ENCODE measurements at regions not wholly inside any gene's neighbourhood (a gene's known extent, or its start where the extent isn't known, plus 50 kb on each side); places are given as distances from the start of the nearest gene placed in this dataset.

DNA sequence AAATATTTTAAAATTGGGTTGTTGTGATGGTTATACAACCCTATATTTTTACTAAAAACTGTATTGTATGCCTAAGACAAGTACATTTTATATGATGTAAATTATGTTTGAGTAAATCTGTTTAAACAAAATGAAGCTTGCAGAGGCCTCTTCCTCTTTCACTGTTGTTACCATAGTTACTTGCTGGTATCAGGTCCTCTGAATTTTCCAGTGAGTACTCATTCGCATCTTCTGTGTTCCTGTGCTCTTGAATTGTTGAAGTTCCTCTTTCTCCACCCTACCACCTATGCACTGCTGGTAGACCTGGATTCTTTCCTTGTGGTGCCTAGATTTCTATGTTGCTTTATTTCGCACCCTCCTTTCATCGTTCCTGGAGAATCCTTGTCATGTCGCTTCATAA lies 938.5 kb upstream of the ACO1 start:
- CTCF ChIA-PET (ENCODE audit: low intra/inter-chr PET ratio, low total read pairs), result no interaction called here
- Histone ChIP-seq H3K9ac (ENCODE audit: insufficient read depth, low read depth, low read length) (no peak overlapping the region), H4K20me1 (ENCODE audit: insufficient read depth, low read length) (no peaks in the 10 kb centered on the region), H3K27ac (ENCODE audit: extremely low read length, insufficient read depth, low read length) (no peak overlapping the region), H3K4me1 (ENCODE audit: insufficient read depth, low read length) (no peaks in the 10 kb centered on the region), H2AFZ (ENCODE audit: low read length) (no peak overlapping the region), H3K36me3 (replicated peaks in 1 of 2; ENCODE audit: control insufficient read depth in 1 of 2, insufficient read depth in 2 of 2, low read length in 2 of 2) (no peaks in the 10 kb centered on the region), H3K27me3 (ENCODE audit: control insufficient read depth in 1 of 2, insufficient read depth in 2 of 2, low read length in 2 of 2) (no peaks in the 10 kb centered on the region), H3K4me3 (replicated peaks in 1 of 3; ENCODE audit: insufficient read depth in 1 of 3, low read depth in 2 of 3, low read length in 3 of 3) (no peak overlapping the region), H3K4me2 (ENCODE audit: low read depth, low read length) (no peak overlapping the region), H3K79me2 (ENCODE audit: insufficient read depth, low read length) (no peaks in the 10 kb centered on the region), H3K9me3 (ENCODE audit: low read length) (no peaks in the 10 kb centered on the region)
- intact Hi-C loops (cut with micrococcal nuclease; ENCODE audit: unreplicated experiment), result no loop called here
- no peak for DNase-seq (ENCODE audit: low spot score)
- TF ChIP-seq SMAD9 (CRISPR knock-in tag; IDR thresholded peaks at IDR 0.05) (no peak), TRIM24 (CRISPR knock-in tag; IDR thresholded peaks at IDR 0.05) (no peak), KMT2B (CRISPR knock-in tag; IDR thresholded peaks at IDR 0.05) (no peak), NAIF1 (CRISPR knock-in tag; IDR thresholded peaks at IDR 0.05; ENCODE audit: borderline replicate concordance) (no peak), HMGA1 (CRISPR knock-in tag; conservative IDR thresholded peaks at IDR 0.05) (no peak), DNMT1 (CRISPR knock-in tag; IDR thresholded peaks at IDR 0.05) (no peak), ZNF136 (CRISPR knock-in tag; IDR thresholded peaks at IDR 0.05; ENCODE audit: low read depth) (no peak), ZFP36L1 (CRISPR knock-in tag; IDR thresholded peaks at IDR 0.05) (no peak), TEAD2 (CRISPR knock-in tag; IDR thresholded peaks at IDR 0.05) (no peak), RARA (CRISPR knock-in tag; IDR thresholded peaks at IDR 0.05) (no peak)
- TF ChIP-seq, protein P1, sequence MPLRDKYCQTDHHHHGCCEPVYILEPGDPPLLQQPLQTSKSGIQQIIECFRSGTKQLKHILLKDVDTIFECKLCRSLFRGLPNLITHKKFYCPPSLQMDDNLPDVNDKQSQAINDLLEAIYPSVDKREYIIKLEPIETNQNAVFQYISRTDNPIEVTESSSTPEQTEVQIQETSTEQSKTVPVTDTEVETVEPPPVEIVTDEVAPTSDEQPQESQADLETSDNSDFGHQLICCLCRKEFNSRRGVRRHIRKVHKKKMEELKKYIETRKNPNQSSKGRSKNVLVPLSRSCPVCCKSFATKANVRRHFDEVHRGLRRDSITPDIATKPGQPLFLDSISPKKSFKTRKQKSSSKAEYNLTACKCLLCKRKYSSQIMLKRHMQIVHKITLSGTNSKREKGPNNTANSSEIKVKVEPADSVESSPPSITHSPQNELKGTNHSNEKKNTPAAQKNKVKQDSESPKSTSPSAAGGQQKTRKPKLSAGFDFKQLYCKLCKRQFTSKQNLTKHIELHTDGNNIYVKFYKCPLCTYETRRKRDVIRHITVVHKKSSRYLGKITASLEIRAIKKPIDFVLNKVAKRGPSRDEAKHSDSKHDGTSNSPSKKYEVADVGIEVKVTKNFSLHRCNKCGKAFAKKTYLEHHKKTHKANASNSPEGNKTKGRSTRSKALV (CRISPR knock-in tag; IDR thresholded peaks at IDR 0.05), result no peak
- TF ChIP-seq, protein P2, sequence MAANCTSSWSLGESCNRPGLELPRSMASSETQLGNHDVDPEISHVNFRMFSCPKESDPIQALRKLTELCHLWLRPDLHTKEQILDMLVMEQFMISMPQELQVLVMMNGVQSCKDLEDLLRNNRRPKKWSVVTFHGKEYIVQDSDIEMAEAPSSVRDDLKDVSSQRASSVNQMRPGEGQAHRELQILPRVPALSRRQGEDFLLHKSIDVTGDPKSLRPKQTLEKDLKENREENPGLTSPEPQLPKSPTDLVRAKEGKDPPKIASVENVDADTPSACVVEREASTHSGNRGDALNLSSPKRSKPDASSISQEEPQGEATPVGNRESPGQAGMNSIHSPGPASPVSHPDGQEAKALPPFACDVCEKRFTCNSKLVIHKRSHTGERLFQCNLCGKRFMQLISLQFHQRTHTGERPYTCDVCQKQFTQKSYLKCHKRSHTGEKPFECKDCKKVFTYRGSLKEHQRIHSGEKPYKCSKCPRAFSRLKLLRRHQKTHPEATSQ (CRISPR knock-in tag; IDR thresholded peaks at IDR 0.05; ENCODE audit: borderline replicate concordance), result no peak
- TF ChIP-seq, protein P3, sequence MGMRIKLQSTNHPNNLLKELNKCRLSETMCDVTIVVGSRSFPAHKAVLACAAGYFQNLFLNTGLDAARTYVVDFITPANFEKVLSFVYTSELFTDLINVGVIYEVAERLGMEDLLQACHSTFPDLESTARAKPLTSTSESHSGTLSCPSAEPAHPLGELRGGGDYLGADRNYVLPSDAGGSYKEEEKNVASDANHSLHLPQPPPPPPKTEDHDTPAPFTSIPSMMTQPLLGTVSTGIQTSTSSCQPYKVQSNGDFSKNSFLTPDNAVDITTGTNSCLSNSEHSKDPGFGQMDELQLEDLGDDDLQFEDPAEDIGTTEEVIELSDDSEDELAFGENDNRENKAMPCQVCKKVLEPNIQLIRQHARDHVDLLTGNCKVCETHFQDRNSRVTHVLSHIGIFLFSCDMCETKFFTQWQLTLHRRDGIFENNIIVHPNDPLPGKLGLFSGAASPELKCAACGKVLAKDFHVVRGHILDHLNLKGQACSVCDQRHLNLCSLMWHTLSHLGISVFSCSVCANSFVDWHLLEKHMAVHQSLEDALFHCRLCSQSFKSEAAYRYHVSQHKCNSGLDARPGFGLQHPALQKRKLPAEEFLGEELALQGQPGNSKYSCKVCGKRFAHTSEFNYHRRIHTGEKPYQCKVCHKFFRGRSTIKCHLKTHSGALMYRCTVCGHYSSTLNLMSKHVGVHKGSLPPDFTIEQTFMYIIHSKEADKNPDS (CRISPR knock-in tag; IDR thresholded peaks at IDR 0.05), result no peak
- FAIRE-seq, result no peak
- ATAC-seq, result no peak
- WGBS (ENCODE audit: low lambda C conversion rate), result 65% methylated on average over 4 of the region's 4 CpGs
- POLR2A ChIA-PET, result no interaction called here
- BruUV-seq (replicated peaks), result no TSS peak
- in situ Hi-C loops (cut with HindIII; ENCODE audit: extremely low pct_ligation_motif_present, low pct_unique_long_range_greater_than_20kb), result no loop called here
